ENCODE measurements at regions not wholly inside any gene's neighbourhood (a gene's known extent, or its start where the extent isn't known, plus 50 kb on each side); places are given as distances from the start of the nearest gene placed in this dataset.
"Not testable (repeated sequence)": the region's sequence is repeated elsewhere in the genome, so short reads cannot be mapped to it uniquely, and the experiment has no call there.

DNA sequence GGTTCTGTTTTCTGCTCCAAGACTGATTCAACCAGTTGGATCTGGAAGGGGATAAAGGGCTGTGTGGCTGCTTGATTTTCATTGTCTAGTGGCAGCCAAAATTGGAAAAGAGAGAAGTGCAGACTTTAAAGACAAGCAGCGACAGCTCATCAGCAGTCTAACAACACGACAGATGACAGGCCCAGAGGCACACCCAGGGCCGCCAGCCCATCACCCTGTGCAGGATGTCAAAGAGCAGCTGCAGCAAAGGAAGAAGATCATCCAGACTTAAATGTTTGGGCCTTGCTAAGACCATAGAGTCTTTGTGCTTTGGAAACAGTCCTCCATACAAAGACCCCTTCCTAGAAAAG, 421.0 kb upstream of the KLF12 start:
- no peaks in the 10 kb centered on the region for H3K36me3 ChIP-seq
- no peak overlapping the region for H3K4me3 ChIP-seq (replicated peaks in 1 of 3)
- TF ChIP-seq, protein P1, sequence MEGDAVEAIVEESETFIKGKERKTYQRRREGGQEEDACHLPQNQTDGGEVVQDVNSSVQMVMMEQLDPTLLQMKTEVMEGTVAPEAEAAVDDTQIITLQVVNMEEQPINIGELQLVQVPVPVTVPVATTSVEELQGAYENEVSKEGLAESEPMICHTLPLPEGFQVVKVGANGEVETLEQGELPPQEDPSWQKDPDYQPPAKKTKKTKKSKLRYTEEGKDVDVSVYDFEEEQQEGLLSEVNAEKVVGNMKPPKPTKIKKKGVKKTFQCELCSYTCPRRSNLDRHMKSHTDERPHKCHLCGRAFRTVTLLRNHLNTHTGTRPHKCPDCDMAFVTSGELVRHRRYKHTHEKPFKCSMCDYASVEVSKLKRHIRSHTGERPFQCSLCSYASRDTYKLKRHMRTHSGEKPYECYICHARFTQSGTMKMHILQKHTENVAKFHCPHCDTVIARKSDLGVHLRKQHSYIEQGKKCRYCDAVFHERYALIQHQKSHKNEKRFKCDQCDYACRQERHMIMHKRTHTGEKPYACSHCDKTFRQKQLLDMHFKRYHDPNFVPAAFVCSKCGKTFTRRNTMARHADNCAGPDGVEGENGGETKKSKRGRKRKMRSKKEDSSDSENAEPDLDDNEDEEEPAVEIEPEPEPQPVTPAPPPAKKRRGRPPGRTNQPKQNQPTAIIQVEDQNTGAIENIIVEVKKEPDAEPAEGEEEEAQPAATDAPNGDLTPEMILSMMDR (IDR thresholded peaks at IDR 0.05) = no peak
- TF ChIP-seq POLR2A (IDR thresholded peaks at IDR 0.05) = no peak
- WGBS, 2 donors = 93 to 100% methylated on average over 3 of the region's 3 CpGs
- H3K27ac ChIP-seq = no peak overlapping the region
- H3K4me1 ChIP-seq = no peaks in the 10 kb centered on the region
- intact Hi-C loops (cut with DNase I) = no loop called here
- no peaks in the 10 kb centered on the region for H3K9me3 ChIP-seq
- no peak for DNase-seq
- H3K27me3 ChIP-seq = no peaks in the 10 kb centered on the region

DNA sequence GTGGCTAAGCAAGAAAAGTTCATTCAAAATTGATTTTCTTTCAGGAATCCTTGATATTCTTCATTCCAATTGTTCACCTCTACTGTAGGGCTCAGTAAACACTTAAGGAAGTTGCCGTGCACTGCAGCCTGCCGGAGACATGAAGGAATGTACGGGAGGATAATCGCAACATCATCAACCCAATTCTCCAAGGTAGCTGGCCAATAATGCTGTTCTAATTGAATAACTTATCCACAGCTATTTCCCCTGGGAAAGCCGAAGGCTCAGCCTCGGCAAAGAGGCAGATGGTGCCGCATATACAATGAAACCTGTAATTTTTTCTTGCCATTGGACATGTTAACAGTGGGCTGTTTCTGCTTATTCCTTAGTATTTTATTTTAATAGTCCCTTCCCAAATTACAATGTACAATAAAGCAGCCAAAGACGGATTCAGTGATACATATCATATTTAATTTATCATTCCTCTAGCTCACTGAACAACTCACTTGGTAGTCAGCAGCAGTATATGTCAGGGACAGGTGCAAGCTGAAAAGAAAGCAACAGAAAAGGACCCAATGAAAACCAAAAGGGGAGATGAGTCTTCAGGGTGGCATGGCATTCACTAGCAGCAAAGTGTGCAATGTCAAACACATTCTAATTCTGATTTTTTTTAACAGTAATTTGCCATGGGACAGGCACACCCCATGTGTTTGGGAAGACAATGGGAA, 420.5 kb upstream of the KLF12 start:
- no peaks in the 10 kb centered on the region for H3K9me3 ChIP-seq
- intact Hi-C loops (cut with DNase I) = no loop called here
- no peak for DNase-seq
- no peaks in the 10 kb centered on the region for H3K36me3 ChIP-seq
- H3K4me3 ChIP-seq (replicated peaks in 1 of 3) = no peak overlapping the region
- WGBS, 2 donors = 90 to 92% methylated on average over 8 of the region's 8 CpGs
- no peaks in the 10 kb centered on the region for H3K27me3 ChIP-seq
- TF ChIP-seq, protein P1 (IDR thresholded peaks at IDR 0.05) = no peak
- TF ChIP-seq POLR2A (IDR thresholded peaks at IDR 0.05) = no peak
- H3K27ac ChIP-seq = no peak overlapping the region
- H3K4me1 ChIP-seq = no peaks in the 10 kb centered on the region

DNA sequence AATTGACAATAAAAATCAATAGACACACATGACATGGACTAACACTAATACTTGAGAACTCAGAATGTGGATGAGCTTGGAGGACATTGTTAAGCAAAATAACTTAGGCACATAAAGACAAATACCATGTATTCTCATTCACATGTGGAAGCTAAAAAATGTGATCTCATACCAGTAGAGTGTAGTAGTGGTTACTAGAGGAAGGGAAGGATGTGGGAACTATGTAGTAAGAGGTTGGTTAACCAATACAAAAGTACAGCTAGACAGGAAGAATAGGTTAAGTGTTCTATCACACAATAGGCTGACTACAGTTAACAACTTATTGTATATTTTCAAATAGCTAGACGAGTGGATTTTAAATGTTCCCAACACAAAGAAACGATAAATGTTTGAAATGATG, 415.8 kb upstream of the KLF12 start:
- no peaks in the 10 kb centered on the region for H3K9me3 ChIP-seq
- intact Hi-C loops (cut with DNase I) = no loop called here
- DNase-seq = no peak
- WGBS, 2 donors = 89 to 93% methylated on average over 2 of the region's 2 CpGs
- no peak overlapping the region for H3K27ac ChIP-seq
- H3K36me3 ChIP-seq = no peaks in the 10 kb centered on the region
- H3K27me3 ChIP-seq = no peaks in the 10 kb centered on the region
- TF ChIP-seq, protein P1 (IDR thresholded peaks at IDR 0.05) = no peak
- no peak for TF ChIP-seq POLR2A (IDR thresholded peaks at IDR 0.05)
- H3K4me1 ChIP-seq = no peaks in the 10 kb centered on the region
- no peak overlapping the region for H3K4me3 ChIP-seq (replicated peaks in 1 of 3)

DNA sequence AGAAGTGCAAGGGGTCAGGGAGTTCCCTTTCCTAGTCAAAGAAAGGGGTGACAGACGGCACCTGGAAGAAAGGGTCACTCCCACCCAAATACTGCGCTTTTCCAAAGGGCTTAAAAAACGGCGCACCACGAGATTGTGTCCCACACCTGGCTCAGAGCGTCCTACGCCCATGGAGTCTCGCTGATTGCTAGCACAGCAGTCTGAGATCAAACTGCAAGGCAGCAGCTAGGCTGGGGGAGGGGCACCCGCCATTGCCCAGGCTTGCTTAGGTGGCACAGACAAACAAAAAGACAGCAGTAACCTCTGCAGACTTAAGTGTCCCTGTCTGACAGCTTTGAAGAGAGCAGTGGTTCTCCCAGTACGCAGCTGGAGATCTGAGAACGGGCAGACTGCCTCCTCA, 402.4 kb upstream of the KLF12 start:
- H3K4me1 ChIP-seq; H3K4me3 ChIP-seq (replicated peaks in 1 of 3); H3K27me3 ChIP-seq; H3K36me3 ChIP-seq; H3K9me3 ChIP-seq; intact Hi-C loops (cut with DNase I); DNase-seq; H3K27ac ChIP-seq: not testable (repeated sequence)
- WGBS, 2 donors = 60 to 85% methylated on average over 9 to 11 of the region's 11 CpGs

DNA sequence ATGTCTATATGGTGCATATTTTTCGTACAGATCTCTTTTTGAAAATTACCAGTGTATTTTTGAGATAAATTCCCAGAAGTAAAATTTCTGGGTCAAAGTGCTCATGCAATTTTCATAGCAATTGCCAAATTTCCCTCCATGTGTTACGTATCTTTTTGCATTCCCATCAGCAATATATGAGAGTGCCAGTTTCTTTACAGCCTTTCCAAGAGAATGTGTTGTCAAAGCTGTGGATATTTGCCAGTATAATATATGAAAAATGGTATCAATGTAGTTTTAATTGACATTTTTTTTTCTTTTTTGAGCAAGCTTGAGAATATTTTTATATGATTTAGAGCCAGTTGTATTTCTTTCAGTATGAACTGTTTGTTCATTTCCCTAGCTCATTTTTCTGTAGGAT, 399.0 kb upstream of the KLF12 start:
- Histone ChIP-seq H3K27me3 (no peaks in the 10 kb centered on the region), H3K9me3 (no peaks in the 10 kb centered on the region), H3K36me3 (no peaks in the 10 kb centered on the region), H3K4me3 (replicated peaks in 1 of 3) (no peak overlapping the region), H3K27ac (no peak overlapping the region), H3K4me1 (no peaks in the 10 kb centered on the region)
- no peak for DNase-seq
- 82 to 87% methylated on average over 2 of the region's 2 CpGs for WGBS, 2 donors
- TF ChIP-seq, protein P1 (IDR thresholded peaks at IDR 0.05) = no peak
- TF ChIP-seq POLR2A (IDR thresholded peaks at IDR 0.05) = no peak
- intact Hi-C loops (cut with DNase I) = no loop called here

DNA sequence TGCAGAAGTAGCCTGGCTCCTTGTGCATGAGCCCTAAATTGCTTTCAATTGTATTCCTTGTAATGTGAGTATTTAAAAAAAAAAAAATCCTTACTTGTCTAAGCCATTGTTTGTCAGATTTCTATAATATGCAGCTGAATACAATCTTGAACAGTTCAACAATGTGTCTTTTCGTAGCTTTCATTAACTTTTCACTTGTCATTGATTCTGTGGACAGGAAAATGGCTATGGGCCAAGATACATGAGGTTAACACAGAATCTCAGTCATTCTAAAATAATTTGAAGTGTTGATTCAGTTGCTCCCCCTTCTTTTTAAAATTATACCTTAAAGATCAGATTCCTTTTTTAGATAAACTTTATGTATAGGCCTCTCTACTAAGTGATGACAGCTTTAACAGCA, 395.8 kb upstream of the KLF12 start:
- DNase-seq = no peak
- TF ChIP-seq POLR2A (IDR thresholded peaks at IDR 0.05) = no peak
- TF ChIP-seq, protein P1 (IDR thresholded peaks at IDR 0.05) = no peak
- Histone ChIP-seq H3K27ac (no peak overlapping the region), H3K27me3 (no peaks in the 10 kb centered on the region), H3K4me3 (replicated peaks in 1 of 3) (no peak overlapping the region), H3K36me3 (no peaks in the 10 kb centered on the region), H3K9me3 (no peaks in the 10 kb centered on the region), H3K4me1 (no peaks in the 10 kb centered on the region)
- intact Hi-C loops (cut with DNase I) = no loop called here
- WGBS, 2 donors = 78 to 89% methylated on average over 1 of the region's 1 CpG
